GM19328 (cell line): ENCODE measurements at regions not wholly inside any gene's neighbourhood (a gene's known extent, or its start where the extent isn't known, plus 50 kb on each side); places are given as distances from the start of the nearest gene placed in this dataset.

ENCODE experiments used
- ATAC-seq: cut with Tn5 transposase; IDR thresholded peaks from one replicate; pipeline ENCODE4 v1.9.1; 2021; ENCODE audit warnings: mild to moderate bottlenecking, moderate library complexity; ENCODE audit not compliant: unreplicated experiment

DNA sequence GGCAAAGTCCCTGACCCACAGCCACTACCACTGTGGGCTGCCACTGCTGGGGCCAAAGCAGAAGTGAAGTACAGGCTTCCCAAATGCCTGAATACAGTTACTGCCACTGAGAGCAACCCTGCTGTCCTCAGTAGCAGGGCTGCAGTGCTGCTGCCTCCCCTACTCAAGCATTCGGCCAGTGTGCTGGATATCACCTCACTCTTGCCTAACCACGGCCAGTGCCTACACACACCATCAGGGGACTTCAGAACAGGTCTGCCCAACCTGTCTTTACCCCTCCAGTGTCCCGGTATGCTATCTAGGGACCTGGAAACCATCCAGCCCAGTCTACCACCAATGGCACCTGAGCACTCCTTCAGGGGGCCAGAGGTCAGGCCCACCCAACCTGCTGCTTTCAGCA, 261.5 kb upstream of the COL8A1 start:
- ATAC-seq: no peak

DNA sequence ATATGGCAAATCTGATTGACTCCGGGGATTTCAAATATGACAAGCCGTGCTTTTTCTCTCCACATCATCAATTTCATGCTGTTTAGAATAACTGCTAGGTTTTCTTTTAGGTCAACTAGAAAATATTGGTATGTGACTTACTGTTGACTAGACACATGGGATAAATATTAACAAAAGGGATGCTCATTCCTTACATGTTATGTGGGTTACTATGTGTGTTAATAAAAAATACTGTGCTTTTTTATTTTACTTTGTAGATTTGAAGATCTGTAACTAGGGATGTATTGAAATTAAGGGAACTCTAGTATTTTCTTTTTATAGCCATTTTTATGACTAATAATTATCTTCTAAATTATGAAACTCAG, 264.6 kb upstream of the COL8A1 start:
- ATAC-seq: no peak

DNA sequence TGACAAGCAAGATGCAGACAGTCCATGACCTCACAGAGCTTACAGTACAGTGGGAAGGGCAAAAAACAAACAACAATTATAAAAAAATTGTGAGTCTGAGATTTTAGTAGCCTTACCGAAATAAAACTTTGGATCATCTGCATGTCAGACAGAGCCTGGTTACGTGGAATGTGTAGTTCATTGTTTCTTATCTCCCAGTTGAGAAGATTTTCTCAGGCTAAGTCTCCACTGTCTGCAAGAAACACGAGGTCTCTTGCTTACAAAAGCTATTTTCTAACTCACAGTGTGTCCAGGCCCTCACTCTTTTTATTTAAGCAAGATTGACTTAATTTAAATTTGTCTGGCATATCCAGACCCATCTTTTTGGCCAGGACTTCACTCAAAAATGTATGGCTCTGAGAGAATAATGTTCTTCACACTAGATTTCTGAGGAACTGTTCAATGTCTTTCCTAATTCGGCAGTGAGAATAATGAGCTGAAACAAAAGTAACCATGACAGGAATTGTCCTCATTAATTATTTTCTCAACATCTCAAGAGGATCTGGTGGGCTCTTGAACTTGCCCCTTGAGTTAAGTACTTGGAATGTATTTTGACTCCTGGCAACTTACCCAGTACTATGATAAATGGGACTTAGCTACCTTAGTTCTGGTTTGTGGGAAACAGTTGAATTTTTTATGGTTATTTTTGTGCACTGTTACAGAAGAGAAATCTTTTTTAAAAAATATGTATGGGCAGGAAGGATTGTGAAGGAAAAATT, 265.1 kb upstream of the COL8A1 start:
- ATAC-seq: no peak

DNA sequence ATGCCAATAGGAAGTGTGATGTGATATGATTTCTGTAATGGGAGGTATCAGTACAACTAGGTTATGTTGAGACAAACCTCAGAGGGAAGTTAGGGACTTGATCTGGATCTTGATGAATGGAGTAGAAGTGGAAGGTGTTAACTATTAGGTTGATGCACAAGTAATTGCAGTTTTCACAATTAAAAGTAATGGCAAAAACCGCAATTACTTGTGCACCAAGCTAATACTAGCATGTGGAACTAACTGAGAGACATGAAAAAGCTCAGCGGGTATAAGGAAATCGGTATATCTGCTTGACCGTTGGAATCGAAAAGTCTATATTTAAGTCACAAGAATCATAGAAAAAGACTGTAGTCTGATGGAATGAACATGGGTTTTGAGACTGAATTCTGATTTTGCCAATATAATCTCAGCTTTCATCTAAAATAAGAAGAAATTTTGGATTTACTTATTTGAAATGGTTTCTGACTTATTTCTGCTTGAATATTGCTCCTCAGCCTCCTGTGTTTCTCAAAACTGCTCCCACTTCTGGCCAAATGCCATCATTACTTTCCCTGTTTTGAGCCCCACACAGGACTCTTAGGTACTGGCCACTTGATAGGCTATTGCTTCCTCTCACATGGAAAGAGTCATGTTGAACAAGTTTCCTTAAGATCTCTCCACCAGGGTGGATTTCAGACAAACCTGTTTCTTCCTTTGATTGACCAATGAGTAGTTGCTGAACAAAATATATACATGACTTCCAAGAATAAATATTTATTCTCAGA, 271.5 kb upstream of the COL8A1 start:
- no peak for ATAC-seq

DNA sequence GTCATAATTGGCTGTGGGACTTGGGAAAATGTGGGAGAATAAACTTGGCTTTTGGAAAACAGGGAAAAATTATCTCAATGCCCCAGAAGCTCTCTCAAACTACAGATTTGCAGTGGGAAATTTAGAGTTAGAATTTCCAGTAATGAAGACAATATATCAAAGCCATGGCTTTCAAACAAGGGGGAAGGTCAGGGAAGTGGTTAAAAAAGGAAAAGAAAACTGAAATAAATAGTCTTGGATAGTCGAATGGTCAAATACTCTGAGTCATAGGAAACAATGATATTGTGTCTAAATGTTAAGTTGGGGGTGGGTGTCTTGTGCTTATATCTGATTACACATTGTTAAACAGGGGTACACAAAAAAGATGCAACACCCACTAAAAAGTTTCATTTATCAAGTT, 272.4 kb upstream of the COL8A1 start:
- ATAC-seq: no peak

DNA sequence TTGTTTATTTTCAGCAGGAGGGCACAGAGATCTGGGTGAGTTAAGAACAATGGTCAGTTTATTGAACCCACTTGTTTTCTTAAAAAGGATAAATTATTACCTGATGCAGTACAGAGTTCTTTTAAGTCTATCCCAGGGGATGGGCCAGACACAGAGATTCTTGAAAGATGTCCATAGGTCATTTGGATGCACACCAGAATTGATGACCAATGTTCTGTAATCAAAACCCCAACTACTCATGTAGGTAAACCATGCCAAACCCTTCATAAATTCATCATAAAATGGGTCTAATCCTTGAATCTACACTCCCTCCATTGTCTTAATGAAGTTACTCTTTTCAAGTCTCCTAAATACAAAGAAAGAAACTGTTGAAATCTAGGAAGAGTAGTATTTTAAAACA, 273.0 kb upstream of the COL8A1 start:
- no peak for ATAC-seq

DNA sequence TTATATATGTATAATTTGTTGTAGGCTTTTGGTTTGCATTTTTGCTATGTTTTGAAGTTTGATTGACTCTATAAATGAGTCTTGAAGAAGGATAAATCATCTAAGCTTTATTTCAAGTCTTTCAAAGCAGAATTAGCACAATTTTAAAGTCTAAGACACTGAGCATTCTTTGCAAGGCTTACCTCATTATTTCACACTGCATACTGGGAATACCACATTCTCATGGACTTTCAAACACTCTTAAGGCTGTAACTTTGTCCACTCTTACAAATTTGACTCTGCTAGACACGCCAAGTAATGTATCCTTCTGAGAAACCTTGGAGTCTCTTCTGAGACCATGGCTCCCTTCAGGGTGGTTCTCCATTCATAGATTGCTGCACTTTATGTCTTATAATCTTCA, 281.3 kb upstream of the COL8A1 start:
- no peak for ATAC-seq

DNA sequence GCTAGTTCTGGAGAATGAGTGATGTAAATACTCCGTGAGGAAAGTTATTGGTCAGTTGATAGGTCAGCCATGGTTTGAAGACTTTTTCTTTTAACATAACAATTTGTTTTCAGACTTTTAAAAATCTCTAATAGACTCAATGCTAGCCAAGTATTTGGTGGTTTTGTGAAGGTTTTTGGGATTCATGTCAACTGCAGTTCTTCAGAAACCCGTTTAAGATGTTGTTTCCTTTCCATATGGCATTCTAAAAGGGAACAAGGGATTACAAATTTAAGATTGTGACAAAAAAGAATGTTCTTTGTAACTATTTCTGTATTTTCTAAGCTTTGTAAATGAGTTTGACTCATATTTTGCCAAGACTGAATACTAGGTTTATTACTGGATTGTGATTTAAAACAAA, 281.7 kb upstream of the COL8A1 start:
- ATAC-seq: no peak

DNA sequence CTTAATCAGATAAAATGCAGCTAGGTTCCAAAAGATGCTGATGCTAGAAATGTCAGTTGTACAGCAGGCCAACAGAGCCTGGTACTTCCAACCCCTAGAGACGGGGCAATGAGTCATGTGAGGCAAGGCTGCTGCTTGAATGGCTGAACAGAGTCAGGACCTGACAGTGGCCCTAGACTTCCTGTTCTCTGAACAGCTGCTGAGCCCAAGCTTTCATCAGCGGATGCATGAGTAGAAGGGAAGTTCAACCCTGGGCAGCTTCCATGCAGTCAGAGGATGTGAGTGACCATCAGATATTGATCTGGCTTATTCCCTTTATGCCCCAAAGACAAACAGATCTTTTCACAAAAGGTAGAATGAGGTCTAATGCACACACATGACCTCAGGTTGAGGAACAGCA, 282.9 kb upstream of the COL8A1 start:
- ATAC-seq: no peak

DNA sequence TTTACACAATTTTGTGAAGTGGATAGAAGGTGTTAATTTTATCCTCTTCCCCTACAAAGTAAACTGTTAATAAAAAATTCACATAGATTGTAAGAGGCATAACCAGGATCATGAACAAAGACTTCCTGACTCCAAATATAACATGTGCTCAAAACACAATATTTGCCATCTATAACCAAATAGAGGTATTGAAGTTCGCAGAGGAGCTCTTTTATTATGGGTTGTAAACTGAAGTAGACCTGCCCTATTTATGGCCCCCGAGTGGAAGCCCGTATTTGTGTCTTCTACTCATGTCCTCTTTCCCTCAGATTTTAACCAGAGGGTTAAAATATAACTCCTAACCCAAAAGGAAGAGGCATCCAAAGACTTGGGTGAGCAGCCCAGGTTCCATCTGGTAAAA, 285.6 kb upstream of the COL8A1 start:
- ATAC-seq: no peak

DNA sequence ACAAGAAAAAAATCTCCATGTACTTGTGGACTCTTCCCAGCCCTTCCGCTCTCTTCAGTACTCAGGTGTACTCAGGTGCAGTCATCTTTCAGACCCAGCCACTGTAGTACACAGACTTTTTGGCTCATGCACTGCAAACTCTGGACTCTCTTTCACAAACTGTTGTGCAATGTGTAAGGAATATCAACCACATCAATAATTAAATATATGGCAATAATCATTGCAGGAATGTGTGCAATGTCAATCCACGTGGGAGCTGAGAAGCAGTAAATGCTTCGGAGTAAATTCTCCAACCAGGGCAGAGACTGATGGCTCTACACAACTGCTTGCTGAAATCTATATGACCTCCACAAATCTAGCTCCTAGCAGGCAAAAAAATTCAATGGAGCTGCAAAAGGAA, 287.3 kb upstream of the COL8A1 start:
- no peak for ATAC-seq

DNA sequence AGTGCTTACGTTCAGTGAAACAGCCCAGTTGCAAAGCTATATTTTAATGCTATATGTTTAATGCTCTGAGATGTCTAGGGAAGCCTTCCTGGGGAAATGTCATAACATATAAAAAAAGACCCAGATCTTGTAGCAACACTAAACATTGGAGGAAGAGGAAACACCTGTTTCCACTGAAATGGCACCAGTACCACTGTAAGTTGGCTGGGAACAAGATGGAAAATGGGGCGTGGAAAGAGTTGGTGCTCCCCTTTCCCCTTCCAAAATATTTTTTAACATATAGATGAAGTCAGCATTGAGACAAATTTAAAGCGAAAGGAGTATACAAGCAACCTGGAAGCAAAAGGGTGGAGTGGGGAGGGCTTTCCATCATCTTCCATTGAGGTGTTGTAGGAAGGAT, 289.9 kb upstream of the COL8A1 start:
- ATAC-seq: no peak

DNA sequence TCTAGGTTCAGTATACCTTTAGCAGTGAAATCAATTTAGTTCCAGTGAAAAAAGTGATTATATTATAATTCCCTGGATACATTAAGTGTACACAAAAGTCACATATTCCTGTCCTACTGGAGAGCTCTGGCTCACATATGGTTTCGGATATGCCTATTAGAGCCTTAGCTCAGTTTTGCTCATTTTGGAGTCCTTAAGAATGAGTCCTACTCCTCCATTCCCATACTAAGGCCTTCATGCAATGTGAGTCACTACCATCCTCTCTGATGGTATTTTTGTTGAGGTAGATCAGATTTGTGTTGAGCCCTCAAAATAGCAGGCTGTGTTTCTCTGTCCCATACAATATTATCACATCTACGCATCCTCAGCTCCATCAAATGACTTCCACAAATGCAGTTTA, 294.2 kb upstream of the COL8A1 start:
- ATAC-seq: no peak

DNA sequence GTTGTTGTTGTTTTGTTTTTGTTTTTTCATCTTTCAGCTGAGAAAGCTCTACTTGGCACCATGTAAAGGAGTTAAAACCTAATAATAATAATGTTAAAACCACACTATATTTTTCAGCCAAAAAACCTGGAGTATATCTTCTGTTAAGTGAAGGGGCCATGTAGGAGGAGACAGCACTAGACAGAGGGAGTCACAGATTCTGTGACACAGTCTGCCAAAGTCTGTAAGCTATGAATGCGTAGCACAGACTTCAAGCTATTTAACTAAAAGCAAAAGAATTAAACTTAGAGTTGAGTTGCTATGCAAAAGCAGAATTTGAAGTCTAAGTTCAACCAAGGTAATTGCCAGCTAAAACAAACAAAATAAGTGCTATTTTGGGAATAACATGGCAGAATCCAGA, 296.0 kb upstream of the COL8A1 start:
- ATAC-seq: no peak

DNA sequence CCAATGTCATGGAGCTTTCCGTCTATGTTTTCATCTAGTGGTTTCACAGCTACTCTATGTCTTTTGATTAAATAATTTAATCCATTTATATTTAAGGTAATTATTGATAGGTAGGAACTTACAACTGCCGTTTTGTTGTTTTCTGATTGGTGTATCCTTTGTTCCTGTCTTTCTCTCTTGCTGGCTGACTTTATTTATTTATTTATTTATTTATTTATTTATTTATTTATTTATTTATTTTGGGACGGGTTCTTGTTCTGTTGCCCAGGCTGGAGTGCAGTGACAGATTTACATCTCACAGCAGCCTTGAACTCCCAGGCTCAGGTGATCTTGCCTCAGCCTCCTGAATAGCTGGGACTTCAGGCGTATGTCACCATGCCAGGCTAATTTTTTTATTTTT, 299.2 kb upstream of the COL8A1 start:
- no peak for ATAC-seq

DNA sequence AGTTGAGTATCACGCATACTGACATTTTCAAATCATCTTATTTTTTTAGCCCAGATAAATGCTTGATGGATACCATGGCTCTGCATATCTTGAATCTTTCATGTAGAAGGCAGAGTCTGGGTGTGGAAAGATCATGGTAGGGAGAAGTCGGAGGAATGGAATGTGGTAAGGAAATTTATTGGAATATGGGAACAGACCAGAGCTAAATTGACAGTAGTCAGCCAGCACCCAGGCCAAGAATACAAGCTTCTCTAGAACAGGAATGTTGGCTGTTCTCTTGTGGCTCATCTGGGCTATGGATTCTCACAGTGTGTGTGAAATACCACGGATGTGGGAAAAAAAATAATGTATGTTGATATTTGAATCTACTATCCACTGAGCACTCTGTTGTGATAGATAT, 305.7 kb upstream of the COL8A1 start:
- ATAC-seq: no peak

DNA sequence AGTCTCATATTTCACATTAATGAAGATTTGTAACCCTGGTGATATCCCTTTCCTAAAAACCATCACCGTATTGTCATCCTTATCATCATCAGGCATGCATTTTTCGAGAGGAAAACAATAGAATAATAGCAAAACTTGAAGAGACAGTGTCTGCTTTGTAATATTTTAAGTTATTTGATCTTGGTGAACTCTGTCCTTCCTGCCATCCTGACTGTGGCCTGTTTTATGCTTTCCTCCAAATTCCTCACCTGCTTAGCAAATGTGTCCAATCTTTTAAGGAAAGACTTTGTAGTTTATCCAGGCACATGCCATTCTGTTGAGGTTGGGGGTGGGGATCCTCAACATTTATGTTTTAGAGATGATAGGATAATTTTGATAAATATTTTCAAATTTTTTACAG, 306.1 kb upstream of the COL8A1 start:
- no peak for ATAC-seq

DNA sequence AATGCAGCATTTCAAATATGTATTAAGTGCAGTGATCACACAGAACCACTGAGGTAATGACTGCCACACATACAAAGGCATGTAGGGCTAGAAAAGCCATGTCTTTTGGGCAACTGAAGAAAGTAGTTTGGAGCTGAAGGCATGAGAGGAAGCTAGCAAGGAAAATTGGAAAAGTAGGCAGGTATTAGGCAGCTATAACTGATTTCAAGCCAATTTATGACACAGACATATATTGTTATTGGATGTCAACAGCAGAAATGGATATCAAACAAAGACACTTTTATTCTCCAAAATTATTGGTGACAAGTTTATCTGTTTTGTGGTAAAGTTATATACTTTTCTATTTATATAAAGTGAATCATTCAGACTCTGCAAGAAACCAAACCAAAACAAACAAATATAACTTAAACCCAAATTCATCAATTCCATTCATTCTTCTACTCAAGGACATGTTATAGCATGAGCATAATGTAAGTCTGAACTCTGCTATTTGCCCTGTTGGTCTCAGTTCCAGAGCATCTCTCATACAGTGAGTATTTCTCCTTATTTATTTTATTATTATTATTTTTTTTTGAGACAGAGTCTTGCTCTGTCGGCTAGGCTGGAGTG, 307.4 kb upstream of the COL8A1 start:
- no peak for ATAC-seq

DNA sequence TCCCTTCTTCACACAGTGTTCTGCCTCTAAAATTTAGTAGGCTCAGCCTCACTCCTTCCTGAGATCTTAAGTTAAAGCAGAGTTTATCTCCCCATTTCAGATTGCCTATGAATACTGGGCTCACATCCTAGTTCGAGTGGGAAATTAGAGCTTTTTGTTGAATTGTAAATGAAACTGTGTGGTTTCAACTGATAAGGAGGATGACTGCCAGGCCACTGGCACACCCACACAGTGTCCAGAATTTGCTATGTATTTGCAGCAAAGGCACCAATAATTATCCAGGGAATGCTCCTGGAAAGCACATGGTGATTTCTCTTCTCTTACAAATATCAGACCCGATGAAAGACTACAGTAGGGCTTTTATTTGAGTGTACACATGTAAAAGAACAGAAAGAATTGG, 308.1 kb upstream of the COL8A1 start:
- ATAC-seq: no peak

DNA sequence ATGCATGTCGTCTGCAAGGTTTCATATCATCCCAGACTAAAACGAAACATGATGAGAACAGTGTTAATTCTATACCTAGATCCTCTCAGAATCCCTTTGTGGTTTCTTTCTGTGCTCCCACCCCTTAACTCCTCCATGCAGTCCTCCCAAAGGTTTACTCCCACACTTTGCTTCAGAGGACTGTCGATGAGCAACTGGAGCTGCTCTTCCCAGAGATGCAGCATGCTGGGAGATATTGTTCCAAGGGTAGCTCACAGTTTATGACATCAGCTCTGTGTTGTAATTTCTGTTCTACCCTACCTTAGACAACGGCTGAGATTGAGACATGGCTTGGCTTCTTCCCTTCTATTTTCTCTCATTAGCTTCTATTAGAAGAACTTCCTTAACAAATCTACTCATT, 313.0 kb upstream of the COL8A1 start:
- ATAC-seq: no peak

DNA sequence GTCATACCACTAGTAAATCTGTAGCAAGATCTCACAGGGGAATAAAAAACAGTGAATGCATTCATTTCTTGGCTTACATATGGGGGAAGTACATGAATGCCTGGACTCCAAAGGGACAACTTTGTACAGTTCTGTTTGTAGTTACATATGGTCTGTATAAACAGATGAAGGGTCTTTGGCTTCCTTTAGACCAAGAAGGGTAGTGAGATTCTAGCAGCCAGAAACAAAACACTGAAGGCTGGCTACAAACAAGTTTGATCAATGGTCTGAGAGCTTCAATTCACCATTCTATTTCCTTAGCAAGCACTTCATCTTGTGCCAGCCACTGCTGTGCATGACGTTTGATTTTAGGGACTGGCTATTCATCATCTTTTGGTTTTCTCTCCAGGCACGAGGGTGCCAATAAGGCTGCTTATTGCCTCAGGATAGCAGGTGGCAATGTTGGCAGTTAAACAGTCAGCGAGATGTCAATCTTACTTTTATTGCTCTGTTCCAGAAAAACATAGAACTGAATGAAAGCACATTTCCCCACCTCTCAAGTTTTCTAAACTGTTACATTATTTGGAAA, 313.7 kb upstream of the COL8A1 start:
- ATAC-seq: no peak

DNA sequence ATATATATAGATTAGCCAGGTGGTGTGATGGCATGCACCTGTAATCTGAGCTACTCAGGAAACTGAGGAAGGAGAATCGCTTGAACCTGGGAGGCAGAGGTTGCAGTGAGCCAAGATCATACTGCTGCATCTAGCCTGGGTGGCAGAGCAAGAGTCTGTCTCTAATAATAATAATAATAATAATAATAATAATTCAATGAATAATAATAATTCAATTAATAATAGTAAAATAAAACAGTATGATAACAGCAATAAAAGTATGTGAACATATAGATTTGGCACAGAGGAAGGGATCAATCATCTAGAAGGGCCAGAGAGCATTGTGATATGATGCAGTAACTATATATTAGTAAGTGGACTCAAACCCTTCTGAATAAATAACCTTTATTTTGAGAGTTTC, 314.5 kb upstream of the COL8A1 start:
- ATAC-seq: no peak
